Smooth muscle cell (in vitro differentiated cells): ENCODE measurements at regions not wholly inside any gene's neighbourhood (a gene's known extent, or its start where the extent isn't known, plus 50 kb on each side); places are given as distances from the start of the nearest gene placed in this dataset.

Experiments
- DNase-seq: peaks from one replicate; lab custom pipeline; 2025; ENCODE audit not compliant: unreplicated experiment; lab: John Stamatoyannopoulos, UW
- H2AFZ ChIP-seq: fragments of 200-600 bp; sonication (generic); 2 replicates; pipeline ENCODE4 v1.6.0; 2016; ENCODE audit warnings: antibody characterized with exemption, low read depth, mild to moderate bottlenecking
- H3F3A ChIP-seq: fragments of 200-600 bp; sonication (generic); 2 replicates; pipeline ENCODE4 v1.6.0; 2017; ENCODE audit warnings: antibody characterized with exemption, low read depth
- H3K27ac ChIP-seq: fragments of 200-600 bp; sonication (generic); 2 replicates; pipeline ENCODE4 v1.5.1; 2016; ENCODE audit warnings: low read depth, mild to moderate bottlenecking
- H3K27me3 ChIP-seq: fragments of 200-600 bp; sonication (generic); 2 replicates; pipeline ENCODE4 v1.6.1; 2016; ENCODE audit warnings: low read depth, mild to moderate bottlenecking
- H3K36me3 ChIP-seq: fragments of 200-600 bp; sonication (generic); 2 replicates; pipeline ENCODE4 v1.5.1; 2016; ENCODE audit warnings: low read depth
- H3K4me1 ChIP-seq: fragments of 200-600 bp; sonication (generic); 2 replicates; pipeline ENCODE4 v1.5.1; 2016; ENCODE audit warnings: low read depth
- H3K4me2 ChIP-seq: fragments of 200-600 bp; sonication (generic); 2 replicates; pipeline ENCODE4 v1.6.0; 2016; ENCODE audit warnings: mild to moderate bottlenecking
- H3K4me3 ChIP-seq: fragments of 200-600 bp; sonication (generic); 2 replicates; pipeline ENCODE4 v1.5.1; 2016; ENCODE audit warnings: mild to moderate bottlenecking
- H3K79me2 ChIP-seq: fragments of 200-600 bp; sonication (generic); 2 replicates; pipeline ENCODE4 v1.6.0; 2016; ENCODE audit warnings: low read depth, mild to moderate bottlenecking
- H3K9ac ChIP-seq: fragments of 200-600 bp; sonication (generic); 2 replicates; pipeline ENCODE4 v1.6.0; 2016; ENCODE audit warnings: low read depth
- H3K9me3 ChIP-seq: fragments of 200-600 bp; sonication (generic); replicated peaks from 2 replicates; pipeline ENCODE4 v1.5.1; 2016; ENCODE audit warnings: low read depth
- H4K20me1 ChIP-seq: fragments of 200-600 bp; sonication (generic); 2 replicates; pipeline ENCODE4 v1.6.0; 2016; ENCODE audit warnings: low read depth
- WGBS: methylation state at CpG from one replicate; pipeline ENCODE4 v1.1.7; 2016; ENCODE audit warnings: low lambda C conversion rate; 5-methylcytosine and 5-hydroxymethylcytosine counted together
- TF ChIP-seq, protein P1 (sequence below): fragments of 200-600 bp; sonication (generic); IDR thresholded peaks from 2 replicates; pipeline ENCODE4 v1.5.1; 2017; ENCODE audit warnings: borderline replicate concordance, mild to moderate bottlenecking, antibody characterized with exemption; ENCODE audit not compliant: insufficient read depth, poor library complexity, severe bottlenecking

DNA sequence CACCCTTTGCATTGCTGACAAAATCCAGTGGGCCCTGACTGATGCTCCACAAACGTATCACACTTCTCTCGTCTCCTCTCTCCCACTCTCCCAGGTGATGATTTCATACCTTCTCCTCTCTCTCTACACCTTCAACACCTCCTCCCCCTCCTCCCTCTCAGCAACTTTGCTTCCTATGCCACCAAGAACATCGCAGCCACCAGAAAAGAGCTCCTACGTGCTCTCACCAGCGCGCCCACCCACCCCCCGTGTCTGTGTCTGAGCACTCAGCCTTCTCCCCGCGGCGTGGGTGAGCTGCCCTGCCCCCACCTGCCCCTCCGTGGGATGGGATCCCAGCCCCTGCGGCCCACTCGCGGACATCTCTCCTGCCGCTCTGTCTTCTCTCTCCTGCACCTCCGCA, 55.1 kb upstream of the COX20 start:
- Histone ChIP-seq H3K27ac (no peak overlapping the region), H4K20me1 (no peaks in the 10 kb centered on the region), H3K79me2 (no peaks in the 10 kb centered on the region), H3F3A (no peaks in the 10 kb centered on the region), H3K9me3 (no peaks in the 10 kb centered on the region), H3K9ac (no peak overlapping the region), H3K36me3 (no peaks in the 10 kb centered on the region), H3K27me3 (no peaks in the 10 kb centered on the region), H3K4me3 (no peak overlapping the region), H2AFZ (no peak overlapping the region), H3K4me2 (no peak overlapping the region), H3K4me1 (no peaks in the 10 kb centered on the region)
- 91% methylated on average over 16 of the region's 16 CpGs for WGBS
- no peak for DNase-seq
- TF ChIP-seq, protein P1, sequence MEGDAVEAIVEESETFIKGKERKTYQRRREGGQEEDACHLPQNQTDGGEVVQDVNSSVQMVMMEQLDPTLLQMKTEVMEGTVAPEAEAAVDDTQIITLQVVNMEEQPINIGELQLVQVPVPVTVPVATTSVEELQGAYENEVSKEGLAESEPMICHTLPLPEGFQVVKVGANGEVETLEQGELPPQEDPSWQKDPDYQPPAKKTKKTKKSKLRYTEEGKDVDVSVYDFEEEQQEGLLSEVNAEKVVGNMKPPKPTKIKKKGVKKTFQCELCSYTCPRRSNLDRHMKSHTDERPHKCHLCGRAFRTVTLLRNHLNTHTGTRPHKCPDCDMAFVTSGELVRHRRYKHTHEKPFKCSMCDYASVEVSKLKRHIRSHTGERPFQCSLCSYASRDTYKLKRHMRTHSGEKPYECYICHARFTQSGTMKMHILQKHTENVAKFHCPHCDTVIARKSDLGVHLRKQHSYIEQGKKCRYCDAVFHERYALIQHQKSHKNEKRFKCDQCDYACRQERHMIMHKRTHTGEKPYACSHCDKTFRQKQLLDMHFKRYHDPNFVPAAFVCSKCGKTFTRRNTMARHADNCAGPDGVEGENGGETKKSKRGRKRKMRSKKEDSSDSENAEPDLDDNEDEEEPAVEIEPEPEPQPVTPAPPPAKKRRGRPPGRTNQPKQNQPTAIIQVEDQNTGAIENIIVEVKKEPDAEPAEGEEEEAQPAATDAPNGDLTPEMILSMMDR, result no peak

DNA sequence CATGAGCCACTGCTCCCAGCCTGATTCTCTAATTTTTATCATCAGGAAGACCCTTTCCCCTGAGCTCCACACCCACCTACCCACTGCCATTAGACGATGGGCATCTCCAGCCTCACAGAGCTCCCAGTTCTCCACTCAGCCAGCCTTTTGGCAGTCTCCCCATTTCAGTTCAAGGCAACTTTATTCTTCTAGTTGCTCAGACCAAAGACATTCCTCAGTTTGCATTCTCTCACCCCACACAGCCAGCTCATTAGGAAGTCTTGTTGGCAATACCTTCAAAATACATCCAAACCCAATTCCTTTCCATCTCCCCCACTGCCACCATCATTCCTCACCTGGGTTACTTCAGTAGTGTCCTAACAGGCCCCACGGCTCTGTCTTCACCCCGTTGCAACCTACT, 53.4 kb upstream of the COX20 start:
- no peaks in the 10 kb centered on the region for H3K27me3 ChIP-seq
- no peak overlapping the region for H3K9ac ChIP-seq
- H3F3A ChIP-seq, result no peaks in the 10 kb centered on the region
- no peaks in the 10 kb centered on the region for H3K9me3 ChIP-seq
- 90% methylated on average over 3 of the region's 3 CpGs for WGBS
- H2AFZ ChIP-seq, result no peak overlapping the region
- H3K4me1 ChIP-seq, result no peaks in the 10 kb centered on the region
- no peak overlapping the region for H3K4me2 ChIP-seq
- no peaks in the 10 kb centered on the region for H4K20me1 ChIP-seq
- TF ChIP-seq, protein P1, result no peak
- no peaks in the 10 kb centered on the region for H3K36me3 ChIP-seq
- H3K79me2 ChIP-seq, result no peaks in the 10 kb centered on the region
- H3K27ac ChIP-seq, result no peak overlapping the region
- DNase-seq, result no peak
- no peak overlapping the region for H3K4me3 ChIP-seq

DNA sequence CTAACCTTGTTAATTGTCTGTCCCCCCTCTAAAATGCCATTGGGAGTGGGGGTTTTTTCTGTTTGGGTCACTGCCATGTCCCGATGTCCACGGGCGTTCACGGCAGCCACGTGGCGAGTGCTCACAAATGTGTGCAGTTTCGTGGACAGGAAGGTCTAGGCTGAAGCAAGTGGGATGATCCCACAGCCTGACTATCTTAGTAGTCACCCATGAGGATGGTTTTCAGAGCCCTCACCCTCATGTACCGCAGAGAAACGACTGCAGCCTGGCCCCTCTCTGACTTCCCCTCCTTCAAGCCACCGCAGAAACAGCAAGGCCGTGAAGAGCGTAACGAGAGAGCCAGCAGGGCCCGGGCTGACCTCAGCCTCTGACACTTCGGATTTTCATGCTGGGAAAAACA, 52.3 kb upstream of the COX20 start:
- Histone ChIP-seq H2AFZ (no peak overlapping the region), H3K36me3 (no peaks in the 10 kb centered on the region), H3F3A (no peaks in the 10 kb centered on the region), H3K9ac (no peak overlapping the region), H3K27me3 (no peaks in the 10 kb centered on the region), H3K27ac (no peak overlapping the region), H4K20me1 (no peaks in the 10 kb centered on the region), H3K79me2 (no peaks in the 10 kb centered on the region), H3K4me1 (no peaks in the 10 kb centered on the region), H3K4me3 (no peak overlapping the region), H3K9me3 (no peaks in the 10 kb centered on the region), H3K4me2 (no peak overlapping the region)
- DNase-seq, result no peak
- TF ChIP-seq, protein P1, result no peak
- WGBS, result 96% methylated on average over 15 of the region's 15 CpGs
